Esophagus mucosa (tissue), 1 donor: ENCODE measurements at regions not wholly inside any gene's neighbourhood (a gene's known extent, or its start where the extent isn't known, plus 50 kb on each side); places are given as distances from the start of the nearest gene placed in this dataset.

Source experiments
- ATAC-seq: fragments of 200-7000 bp; cut with Tn5 transposase; one replicate; pipeline ENCODE4 v1.9.1; 2020
- donor health status: DM: yes; HTN: yes; CAD: no.

DNA sequence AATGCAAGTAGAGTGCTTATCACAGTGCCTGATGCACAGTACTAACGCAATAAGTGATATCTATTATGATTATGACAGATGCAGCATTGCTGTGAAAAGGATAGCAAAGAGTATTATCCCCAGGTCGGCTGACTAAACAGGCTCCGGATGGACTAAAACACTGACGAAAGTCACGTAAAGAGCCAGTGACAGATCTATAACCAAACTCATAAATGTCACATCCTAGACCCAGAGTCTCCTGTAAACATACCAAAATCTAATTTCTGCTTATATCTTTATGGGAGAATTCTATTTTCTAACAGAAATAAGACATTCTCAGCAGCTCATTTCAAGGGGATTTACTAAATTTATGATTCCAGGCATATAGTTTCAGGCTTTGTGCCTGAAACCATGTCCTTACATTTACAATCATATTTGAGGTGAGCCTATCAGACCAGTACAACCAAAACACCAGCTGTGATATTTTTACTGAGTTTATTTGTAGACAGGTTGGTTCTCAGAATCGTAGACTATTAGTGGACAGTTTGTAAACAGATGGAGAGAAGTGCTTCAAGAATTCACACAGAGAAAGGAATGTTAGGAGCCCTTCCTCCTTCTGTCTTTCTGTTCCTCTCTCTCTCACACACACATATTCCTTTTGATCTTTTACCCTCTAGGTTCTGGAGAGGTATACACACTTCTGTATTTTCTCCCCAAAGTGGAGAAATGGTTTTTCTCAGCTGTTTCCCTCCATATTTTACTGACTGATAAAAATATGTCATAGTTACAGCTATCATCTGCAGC, 52.4 kb upstream of the WDR26 start:
- ATAC-seq = no peak

DNA sequence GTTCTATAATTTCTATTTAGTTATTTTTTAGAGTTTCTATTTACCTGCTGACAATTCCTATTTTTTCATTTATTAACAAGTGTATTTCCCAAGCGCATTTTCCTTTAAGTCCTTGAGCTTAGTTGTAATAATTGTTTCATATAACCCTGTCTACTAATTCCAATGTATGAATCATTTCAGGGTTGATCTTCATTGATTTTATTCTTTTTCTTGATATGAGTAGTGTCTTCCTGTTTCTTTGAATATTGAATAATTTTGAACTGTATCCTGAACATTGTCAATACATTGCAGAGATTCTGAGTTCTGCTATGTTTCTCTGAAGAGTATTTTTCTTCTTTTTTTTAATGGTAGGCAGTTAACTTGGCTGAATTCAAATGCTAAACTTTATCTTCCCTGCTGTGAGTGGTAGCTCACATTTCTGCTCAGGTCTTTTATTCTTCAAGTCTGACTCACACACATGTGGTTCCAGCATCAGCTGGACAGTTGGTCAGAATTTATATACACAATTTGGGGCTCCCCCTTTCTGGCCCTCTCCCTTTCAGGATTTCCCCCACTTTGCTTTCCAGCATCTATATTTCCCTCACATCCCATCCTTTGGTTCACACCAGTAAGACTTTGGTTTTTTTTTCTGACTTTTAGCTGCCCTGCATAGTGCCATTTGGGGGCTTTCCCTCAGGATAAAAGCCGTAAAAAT, 54.4 kb upstream of the WDR26 start:
- ATAC-seq = no peak

DNA sequence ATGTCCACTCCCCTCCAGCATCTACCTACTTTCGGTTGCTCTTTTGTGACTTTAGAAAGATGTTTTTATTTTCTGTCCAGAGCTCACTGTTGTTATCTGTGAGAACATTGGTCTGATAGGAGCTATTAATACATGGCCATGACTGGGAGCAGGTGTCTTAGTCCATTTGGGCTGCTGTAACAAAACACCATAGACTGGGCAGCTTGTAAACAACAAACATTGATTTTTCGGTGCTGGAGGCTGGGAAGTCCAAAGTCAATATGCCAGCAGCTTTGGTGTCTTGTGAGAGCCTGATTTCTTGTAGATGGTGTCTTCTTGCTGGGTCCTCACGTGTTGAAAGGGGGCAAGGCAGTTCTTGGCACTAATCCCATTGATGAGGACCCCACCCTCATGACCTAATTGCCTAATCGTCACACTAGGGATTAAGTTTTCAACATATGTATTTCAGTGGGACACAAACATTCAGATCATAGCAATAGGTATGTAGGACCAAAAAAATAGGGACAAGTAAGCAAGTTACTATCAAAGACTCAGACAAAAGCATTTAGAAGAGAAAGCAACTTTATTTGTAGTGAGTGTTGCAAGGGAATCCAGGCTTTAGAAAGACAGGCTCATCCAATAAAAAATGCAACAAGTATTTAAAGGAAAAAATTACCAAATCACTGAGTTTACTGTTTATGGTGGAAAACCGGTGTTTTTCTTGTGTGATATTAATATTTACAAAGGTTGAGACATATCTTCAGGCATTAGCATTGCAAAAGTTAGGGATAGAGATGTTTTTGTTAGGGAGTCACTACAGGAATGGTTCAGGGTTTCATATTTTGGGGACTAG, 55.2 kb upstream of the WDR26 start:
- ATAC-seq = no peak

DNA sequence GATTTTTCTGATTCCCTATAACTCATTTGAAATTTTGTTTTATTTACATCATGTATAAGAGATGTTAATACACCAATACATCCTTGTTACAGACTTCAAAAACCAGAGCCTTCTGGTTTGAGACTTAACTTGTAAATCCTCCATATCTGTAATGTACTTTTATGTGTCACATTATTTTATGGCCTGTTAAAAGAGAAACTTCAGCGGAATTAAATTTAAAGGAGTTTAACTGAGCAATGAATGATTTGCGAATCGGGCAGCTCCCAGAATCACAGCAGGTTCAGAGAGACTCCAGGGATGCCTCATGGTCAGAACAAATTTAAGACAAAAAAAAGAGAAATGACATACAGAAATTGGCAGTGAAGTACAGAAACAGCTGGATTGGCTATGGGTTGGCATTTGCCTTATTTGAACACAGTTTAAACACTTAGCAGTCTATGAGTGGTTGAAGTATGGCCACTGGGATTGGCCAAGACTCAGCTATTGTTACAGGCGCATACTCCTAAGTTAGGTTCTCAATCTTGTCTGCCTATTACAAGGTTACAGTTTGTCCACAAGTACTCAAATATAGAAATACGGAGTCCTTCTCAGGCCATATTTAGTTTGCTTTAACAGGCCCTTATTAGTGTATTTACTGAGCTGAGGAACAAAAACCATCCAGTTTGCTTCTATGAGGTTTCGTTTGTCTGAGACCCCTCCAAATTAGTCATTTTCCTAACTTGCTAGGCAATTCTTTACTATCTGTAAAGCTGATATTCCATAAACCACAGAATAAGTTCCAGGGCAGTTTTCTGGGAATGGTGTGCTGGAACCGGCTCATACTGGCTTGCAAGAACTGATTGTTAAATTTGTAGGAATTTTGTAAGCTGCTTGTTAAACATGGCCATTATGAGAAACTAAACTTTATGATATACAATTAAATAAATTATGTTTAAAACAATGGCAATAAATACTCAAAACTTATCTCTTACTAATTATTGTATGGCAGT, 56.2 kb upstream of the WDR26 start:
- no peak for ATAC-seq

DNA sequence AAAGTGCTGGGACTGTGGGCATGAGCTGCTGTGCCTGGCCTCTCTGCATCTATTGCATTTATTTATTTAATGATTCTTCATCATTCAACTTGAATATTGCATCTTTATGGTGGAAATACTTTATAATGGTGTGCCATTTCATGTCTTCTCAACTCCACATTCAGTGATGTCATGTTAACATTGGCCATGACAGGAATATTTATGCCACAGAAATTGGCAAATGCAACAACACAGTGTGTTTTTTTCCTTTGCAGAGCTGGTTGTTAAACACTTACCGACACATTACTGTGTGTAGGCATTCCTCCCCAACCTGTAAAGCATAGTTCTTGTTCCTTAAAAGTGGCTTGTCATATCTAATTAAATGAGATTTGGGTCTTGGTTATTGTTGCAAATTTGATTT, 57.4 kb upstream of the WDR26 start:
- ATAC-seq = no peak

DNA sequence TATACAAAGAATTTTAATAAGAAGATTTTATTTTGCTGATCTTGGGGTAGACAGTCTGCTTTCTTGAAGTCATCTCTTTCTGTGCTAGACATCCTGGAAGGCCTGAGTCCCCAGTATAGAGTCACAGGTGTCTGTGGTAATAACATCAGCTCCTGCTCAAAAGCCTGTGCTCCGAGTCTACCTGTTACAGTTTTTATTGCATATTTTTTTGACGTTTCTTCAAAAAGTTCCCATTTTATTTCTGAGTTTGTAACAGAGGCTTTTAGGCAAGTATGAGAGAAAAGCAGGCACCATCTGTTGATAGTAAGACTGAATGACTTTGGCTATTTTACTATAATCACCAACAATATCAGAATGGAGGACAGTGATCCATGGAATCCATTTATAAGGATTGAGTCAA, 58.0 kb upstream of the WDR26 start:
- ATAC-seq = no peak

DNA sequence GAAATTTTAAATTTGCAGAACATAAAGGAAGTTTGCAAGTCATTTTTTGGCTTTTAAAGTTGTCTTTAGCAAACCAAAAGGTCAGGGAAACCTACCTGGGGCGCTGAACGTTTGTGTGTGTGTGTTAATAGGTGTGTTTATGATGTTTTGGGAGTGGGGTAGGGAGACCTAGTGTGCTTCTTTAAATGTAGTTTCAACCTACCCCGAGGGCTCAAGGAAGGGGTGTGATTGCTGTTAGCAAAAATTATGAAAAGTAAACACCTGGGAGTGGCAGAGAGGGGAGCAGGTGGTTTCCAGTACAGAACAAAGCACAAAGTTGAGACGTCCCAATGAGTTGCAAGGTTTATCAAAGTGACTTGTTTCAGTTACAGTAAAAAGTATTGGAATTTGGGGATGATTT, 58.7 kb upstream of the WDR26 start:
- no peak for ATAC-seq

- ATAC-seq = no peak
Measured at GRCh38 chr1:224494343-224494742, 59.7 kb upstream of the WDR26 start.

GRCh38 chr1:224495866-224496265, 61.3 kb upstream of the WDR26 start:
- ATAC-seq = no peak

DNA sequence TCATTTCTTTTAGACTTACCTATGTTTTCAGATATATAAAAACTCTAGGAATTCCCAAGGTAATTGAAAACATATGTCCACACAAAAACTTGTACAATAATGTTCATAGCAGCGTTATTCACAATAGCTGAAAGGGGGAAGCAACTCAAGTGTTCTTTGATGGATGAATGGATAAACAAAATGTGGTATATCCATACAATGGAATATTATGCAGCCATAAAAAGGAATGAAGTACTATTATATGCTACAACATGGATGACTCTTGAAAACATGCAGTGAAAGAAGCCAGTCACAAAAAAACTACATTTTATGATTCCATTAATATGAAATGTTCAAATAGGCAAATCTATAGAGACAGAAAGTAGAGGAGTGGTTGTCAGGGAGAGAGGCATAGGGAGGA, 62.2 kb upstream of the WDR26 start:
- no peak for ATAC-seq

DNA sequence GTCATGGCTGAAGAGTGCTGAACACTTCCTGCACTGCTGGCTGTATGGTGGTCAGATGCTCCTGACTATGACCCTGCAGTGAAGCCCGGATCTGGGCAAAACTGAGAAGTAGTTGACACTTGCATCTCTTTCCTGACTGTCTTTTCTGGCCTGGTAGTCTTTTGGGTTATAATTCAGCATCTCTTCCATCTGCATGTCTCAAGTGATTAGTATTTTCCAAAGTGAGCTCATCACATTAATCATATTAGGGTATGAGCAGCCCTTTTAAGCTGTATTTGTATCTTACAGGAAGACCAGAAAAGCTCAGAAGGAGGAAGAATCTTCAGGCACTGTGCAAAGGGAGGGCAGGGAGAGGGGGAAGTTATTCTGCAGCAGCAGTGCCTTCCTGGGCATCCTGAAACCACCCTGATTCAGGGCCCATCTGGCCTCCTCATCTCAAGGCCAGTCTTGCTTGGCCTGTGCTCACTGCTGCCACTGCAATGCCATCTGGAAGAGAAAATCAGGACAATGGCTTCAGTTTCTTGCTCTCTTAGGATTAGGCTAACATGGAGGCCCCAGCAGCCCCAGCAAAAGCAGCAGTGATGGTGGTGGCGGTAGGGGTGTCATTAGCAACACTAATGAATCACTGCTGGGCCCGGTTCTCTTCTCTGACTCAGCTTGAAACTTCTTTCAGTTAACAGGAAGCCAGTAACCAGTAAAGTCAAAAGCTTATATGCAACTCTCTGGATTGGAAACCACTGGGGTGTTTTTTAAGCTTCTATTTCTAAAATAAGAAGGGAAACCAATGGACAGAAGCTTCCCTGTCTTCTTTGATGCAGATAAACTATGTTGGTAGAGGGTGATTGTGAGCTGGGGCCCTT, 63.3 kb upstream of the WDR26 start:
- ATAC-seq = peak; percentile 83

DNA sequence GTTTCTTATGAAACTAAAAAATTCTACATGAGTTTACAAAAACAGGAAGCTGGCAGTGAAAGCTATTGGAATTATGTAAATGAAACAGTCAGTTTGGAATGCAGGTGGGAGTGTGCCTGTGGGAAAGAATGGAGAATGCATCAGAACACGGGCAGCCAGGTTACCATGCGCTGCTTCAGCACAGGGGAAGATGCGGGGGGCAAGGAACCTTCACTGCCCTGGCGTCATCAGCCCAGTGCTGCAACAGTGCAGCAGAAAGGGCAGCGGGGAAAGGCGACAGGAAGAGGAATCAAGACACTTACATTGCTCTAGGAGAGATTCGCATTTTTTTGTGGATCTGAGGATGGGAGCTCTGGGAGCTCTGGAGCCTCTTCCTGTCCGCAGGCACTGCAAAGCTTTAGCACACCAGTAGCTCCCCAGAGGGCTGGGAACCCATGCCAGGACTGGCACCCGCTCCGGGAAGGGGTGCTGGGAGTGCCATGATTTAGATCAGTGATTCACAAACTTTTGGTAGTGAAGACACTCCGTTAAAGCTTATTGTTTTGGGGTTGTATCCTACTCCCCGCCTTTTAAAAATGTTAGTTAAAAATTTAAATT, 64.1 kb upstream of the WDR26 start:
- ATAC-seq = peak; percentile 53

DNA sequence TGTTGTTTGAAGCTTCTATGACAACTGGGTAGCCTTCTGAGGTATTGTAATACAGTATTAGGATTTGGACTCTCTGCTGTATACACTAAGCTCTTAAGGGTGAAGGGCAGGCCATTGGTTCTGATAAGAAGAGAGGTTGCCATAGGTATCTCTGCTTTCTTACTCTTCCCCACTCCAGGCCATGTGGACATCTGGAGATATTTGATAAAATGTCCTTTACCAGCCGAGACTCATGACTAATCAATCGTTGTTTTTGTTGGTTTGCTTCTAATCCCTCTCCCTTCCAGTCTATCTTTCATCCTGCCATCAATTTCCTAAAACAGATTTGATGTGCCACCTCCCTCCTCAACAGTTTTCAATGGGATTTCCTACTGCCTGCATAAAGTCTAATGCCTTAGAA, 64.6 kb upstream of the WDR26 start:
- ATAC-seq = no peak

GRCh38 chr1:224500796-224501195, 66.2 kb upstream of the WDR26 start:
- ATAC-seq = no peak

DNA sequence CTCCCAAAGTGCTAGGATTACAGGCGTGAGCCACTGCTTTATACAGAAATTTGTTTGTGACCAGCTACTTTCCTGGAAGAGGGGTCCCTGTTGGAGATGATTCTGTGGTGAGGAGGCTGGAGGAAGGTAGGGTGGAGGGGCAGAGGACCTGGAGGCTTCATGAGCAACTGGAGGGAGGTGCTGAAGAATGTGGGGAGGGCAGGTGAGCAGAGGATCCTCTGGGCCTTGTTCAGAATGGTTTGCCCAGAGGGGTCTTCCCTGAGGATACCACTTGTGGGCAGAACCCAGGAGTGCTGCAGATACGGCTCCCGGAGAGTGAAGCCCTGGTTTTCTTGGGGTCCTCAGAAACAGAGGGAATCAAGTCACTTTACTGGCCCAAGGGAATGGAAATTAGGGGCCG, 67.2 kb upstream of the WDR26 start:
- no peak for ATAC-seq

DNA sequence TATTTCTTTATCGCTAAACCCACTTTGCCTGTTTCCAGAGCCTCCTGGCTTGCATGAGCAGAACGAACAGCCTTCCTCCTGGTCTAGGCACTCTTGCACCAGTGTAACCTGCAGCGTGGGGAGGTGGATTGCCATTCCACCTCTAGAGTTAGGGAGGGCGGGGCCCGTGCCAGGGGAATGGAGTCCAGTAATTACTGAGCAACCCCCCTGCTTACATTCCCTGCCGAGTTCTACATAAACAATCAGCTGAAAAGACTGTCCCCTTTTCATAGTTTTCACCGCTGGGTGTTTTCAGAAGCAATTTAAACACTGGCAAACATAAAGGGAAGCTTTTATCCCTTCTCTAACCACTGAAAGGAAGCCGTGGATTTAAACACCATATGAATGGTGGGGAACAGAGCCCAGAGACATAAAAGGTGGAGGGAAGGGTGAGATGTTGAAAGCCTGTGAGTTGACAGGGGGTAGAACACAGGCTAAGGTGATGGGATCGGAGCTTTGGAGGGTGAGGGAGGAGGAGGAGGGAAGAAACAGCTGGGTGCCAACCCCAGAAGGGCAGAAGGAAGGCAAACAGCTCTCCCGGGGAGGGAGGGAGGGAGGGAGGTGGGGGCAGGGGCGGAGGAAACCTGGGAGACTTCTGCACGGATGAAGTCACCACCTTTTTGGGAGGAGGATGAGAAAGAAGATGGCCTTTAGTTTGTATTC, 68.0 kb upstream of the WDR26 start:
- peak; percentile 6 for ATAC-seq

DNA sequence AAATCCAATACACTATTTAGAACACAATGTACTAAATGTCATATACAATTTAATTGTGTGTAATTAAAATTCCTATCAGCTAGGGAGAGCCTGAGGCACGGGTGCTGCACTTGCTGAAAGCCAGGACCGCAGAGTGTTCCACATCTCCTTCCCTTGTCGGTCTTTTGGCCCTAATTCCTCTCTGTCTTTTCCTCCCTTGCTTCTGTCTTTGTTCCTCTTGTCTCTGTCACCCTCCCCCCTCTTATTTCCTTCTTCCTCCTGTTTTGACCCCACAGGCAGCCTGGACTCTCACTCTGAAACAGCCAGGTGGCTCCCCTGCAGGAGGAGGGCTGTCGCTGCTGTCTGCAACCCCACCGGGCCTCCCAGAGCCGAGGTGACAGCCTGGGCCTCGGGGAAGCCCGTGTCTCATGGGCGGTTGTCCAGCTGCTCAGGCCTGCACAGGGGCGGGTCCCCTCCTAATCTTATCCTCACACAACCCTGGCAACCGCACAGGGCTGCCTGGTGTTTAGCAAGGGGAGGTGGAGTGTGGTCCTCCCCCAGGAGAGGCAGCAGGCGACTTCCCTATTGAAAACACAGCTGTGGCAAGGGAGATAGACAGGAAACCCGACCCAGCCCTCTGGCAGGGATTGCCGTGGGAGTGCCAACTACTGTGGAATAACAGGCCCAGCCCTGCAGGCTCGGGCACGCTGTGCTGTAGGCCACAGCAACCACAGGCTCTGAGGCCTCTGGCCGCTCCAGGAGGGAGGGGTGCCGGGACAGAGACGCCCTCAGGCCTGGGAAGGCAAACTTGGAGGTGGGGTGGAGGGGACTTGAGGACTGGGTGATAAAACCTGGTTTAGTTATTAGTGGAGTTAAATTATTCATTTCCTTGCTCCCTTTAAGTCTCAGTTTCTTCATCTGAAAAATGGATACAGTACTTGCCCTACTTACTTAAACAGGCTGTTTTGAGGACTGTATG, 68.8 kb upstream of the WDR26 start:
- ATAC-seq = peak; percentile 95

- ATAC-seq = no peak
Measured at GRCh38 chr1:224504297-224505041, 69.9 kb upstream of the WDR26 start.
